DND-41 (cell line): ENCODE measurements at regions not wholly inside any gene's neighbourhood (a gene's known extent, or its start where the extent isn't known, plus 50 kb on each side); places are given as distances from the start of the nearest gene placed in this dataset.

Source experiments
- ATAC-seq: fragments of 200-7000 bp; cut with Tn5 transposase; 3 replicates; pipeline ENCODE4 v1.9.1; 2021; ENCODE audit warnings: low read depth; ENCODE audit not compliant: insufficient read depth
- DNase-seq: peaks from one replicate; pipeline ENCODE4 v3.0.0-alpha.2; 2020
- H2AFZ ChIP-seq: 2 replicates; pipeline ENCODE4 v1.6.0; 2012; ENCODE audit warnings: low read depth, low read length
- H3K27ac ChIP-seq: 2 replicates; pipeline ENCODE4 v1.5.1; 2012; ENCODE audit warnings: low read length, inconsistent platforms
- H3K27me3 ChIP-seq: fragments of 200-600 bp; sonication (generic); 2 replicates; pipeline ENCODE4 v1.6.0; 2012; ENCODE audit warnings: low read length, mild to moderate bottlenecking, inconsistent platforms; ENCODE audit not compliant: insufficient read depth, poor library complexity
- H3K36me3 ChIP-seq: 2 replicates; pipeline ENCODE4 v1.5.1; 2012; ENCODE audit warnings: low read length, inconsistent platforms; ENCODE audit not compliant: insufficient read depth
- H3K4me1 ChIP-seq: 2 replicates; pipeline ENCODE4 v1.5.1; 2012; ENCODE audit warnings: mild to moderate bottlenecking, low read length; ENCODE audit not compliant: insufficient read depth
- H3K4me2 ChIP-seq: 2 replicates; pipeline ENCODE4 v1.6.0; 2012; ENCODE audit warnings: mild to moderate bottlenecking, moderate library complexity, low read length, inconsistent platforms; ENCODE audit not compliant: insufficient read depth
- H3K4me3 ChIP-seq, 2 experiments: fragments of 200-600 bp in 1 of 2; shearing (Covaris generic) in 1 of 2; 2 replicates each; pipeline ENCODE4 v1.5.1; 2012 to 2016; ENCODE audit warnings: inconsistent platforms in 2 of 2, low read length in 2 of 2, mild to moderate bottlenecking in 2 of 2, low read depth in 1 of 2, moderate library complexity in 1 of 2
- H3K79me2 ChIP-seq: 2 replicates; pipeline ENCODE4 v1.6.0; 2012; ENCODE audit warnings: low read length, inconsistent platforms; ENCODE audit not compliant: insufficient read depth
- H3K9ac ChIP-seq: 2 replicates; pipeline ENCODE4 v1.6.0; 2012; ENCODE audit warnings: low read depth, mild to moderate bottlenecking, inconsistent platforms, low read length, moderate library complexity
- H3K9me3 ChIP-seq: 2 replicates; pipeline ENCODE4 v1.5.1; 2012; ENCODE audit warnings: low read length, moderate library complexity, mild to moderate bottlenecking, inconsistent platforms; ENCODE audit not compliant: insufficient read depth, severe bottlenecking
- H4K20me1 ChIP-seq: 2 replicates; pipeline ENCODE4 v1.6.0; 2012; ENCODE audit warnings: low read length; ENCODE audit not compliant: insufficient read depth
- CTCF ChIP-seq: IDR thresholded peaks from 2 replicates; pipeline ENCODE4 v1.5.1; 2012; ENCODE audit warnings: borderline replicate concordance, low read length, moderate library complexity, mild to moderate bottlenecking; ENCODE audit not compliant: poor library complexity, severe bottlenecking; ENCODE audit errors: extremely low read depth
- EZH2 ChIP-seq: IDR thresholded peaks from 3 replicates; pipeline ENCODE4 v1.6.1; 2012; ENCODE audit warnings: borderline replicate concordance, low read depth, mild to moderate bottlenecking, moderate library complexity, low read length, inconsistent platforms; ENCODE audit not compliant: severe bottlenecking

DNA sequence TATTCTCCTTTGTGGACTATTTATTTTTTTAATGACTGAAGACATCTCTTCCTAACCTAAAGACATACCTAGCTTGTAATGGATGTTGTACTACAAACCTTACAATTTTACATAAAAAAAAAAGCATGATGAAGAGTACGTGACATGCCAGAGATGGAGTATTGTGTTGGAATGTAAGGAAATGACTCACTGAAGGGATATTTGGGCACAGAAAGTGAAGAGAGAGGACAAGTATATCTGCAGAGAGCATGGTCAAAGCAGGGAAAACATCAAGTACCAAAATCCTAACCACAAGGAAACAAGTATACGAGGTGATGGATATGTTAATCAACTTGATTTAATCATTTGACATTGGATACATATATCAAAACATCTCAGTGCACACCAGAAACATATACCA lies 1051.4 kb upstream of the PRKX start:
- H3K27ac ChIP-seq, result no peak overlapping the region
- H3K9me3 ChIP-seq, result no peaks in the 10 kb centered on the region
- H3K79me2 ChIP-seq, result no peaks in the 10 kb centered on the region
- no peak overlapping the region for H3K9ac ChIP-seq
- ATAC-seq, result no peak
- no peak overlapping the region for H2AFZ ChIP-seq
- no peaks in the 10 kb centered on the region for H3K36me3 ChIP-seq
- H3K4me3 ChIP-seq, result no peak overlapping the region
- H4K20me1 ChIP-seq, result no peaks in the 10 kb centered on the region
- H3K27me3 ChIP-seq, result no peaks in the 10 kb centered on the region
- H3K4me2 ChIP-seq, result no peak overlapping the region
- DNase-seq, result no peak
- H3K4me1 ChIP-seq, result no peaks in the 10 kb centered on the region
- no peak for TF ChIP-seq EZH2
- TF ChIP-seq CTCF, result no peak

DNA sequence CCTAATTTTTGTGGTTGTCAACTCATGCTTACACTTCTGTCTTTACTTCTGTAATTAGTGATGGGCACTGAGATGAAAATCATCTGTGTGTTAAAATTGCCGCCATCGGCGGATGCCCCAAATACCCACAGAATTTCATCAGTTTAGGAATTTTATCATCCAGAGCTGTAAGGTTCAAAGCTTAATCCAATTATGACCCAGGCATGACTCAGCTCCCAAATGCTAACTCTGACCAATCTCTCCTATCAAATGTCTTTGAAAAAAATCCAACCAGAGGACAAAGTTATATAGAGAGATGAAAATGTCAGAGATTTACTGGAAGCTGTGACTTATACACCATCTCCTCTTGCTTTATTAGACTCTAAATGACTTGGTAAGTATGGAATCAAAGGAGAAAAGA lies 1048.7 kb upstream of the PRKX start:
- DNase-seq, result no peak
- Histone ChIP-seq H3K9ac (no peak overlapping the region), H3K79me2 (no peaks in the 10 kb centered on the region), H4K20me1 (no peaks in the 10 kb centered on the region), H3K9me3 (no peaks in the 10 kb centered on the region), H2AFZ (no peak overlapping the region), H3K36me3 (no peaks in the 10 kb centered on the region), H3K4me2 (no peak overlapping the region), H3K27ac (no peak overlapping the region), H3K4me1 (no peaks in the 10 kb centered on the region), H3K27me3 (no peaks in the 10 kb centered on the region), H3K4me3 (no peak overlapping the region)
- ATAC-seq, result no peak
- no peak for TF ChIP-seq EZH2
- no peak for TF ChIP-seq CTCF

- Histone ChIP-seq H3K4me3 (no peak overlapping the region), H3K9ac (no peak overlapping the region), H3K4me1 (no peaks in the 10 kb centered on the region), H3K4me2 (no peak overlapping the region), H3K36me3 (no peaks in the 10 kb centered on the region), H4K20me1 (no peaks in the 10 kb centered on the region), H3K79me2 (no peaks in the 10 kb centered on the region), H2AFZ (no peak overlapping the region), H3K27me3 (no peaks in the 10 kb centered on the region), H3K9me3 (no peaks in the 10 kb centered on the region), H3K27ac (no peak overlapping the region)
- no peak for DNase-seq
- ATAC-seq, result no peak
- TF ChIP-seq EZH2 (no peak), CTCF (no peak)
Observed at GRCh38 chrX:4754878-4755604, 1041.6 kb upstream of the PRKX start.
